Heart left ventricle (tissue), 16 donors: ENCODE measurements at regions not wholly inside any gene's neighbourhood (a gene's known extent, or its start where the extent isn't known, plus 50 kb on each side); places are given as distances from the start of the nearest gene placed in this dataset.
A peak's percentile ranks its signal among the peaks of the same experiment; 100 is the strongest.
"Not testable (repeated sequence)": the region's sequence is repeated elsewhere in the genome, so short reads cannot be mapped to it uniquely, and the experiment has no call there.

Experiments
- ATAC-seq, 4 donors: fragments of 200-7000 bp; cut with Tn5 transposase; one replicate each; pipeline ENCODE4 v1.9.1; 2020 to 2022; ENCODE audit warnings: moderate library complexity in 4 of 4, mild to moderate bottlenecking in 3 of 4, moderate number of reproducible peaks in 1 of 4
- DNase-seq, 5 donors: peaks; one replicate each; pipeline ENCODE4 v3.0.0-alpha.2; 2020
- H3K27ac ChIP-seq, 12 donors: fragments of 200-600 bp; sonication (generic) in 4 of 12; one replicate each; pipeline versions ENCODE4 v1.5.0 to v1.8.0; 2016 to 2022; ENCODE audit warnings: mild to moderate bottlenecking in 2 of 12
- H3K27me3 ChIP-seq, 9 donors: fragments of 200-600 bp; sonication (generic) in 2 of 9; one replicate each; pipeline versions ENCODE4 v1.5.1 to v1.8.0; 2016 to 2022; ENCODE audit warnings: mild to moderate bottlenecking in 3 of 9
- H3K36me3 ChIP-seq, 9 donors: fragments of 200-600 bp; sonication (generic) in 2 of 9; one replicate each; pipeline versions ENCODE4 v1.5.0 to v1.8.0; 2018 to 2022; ENCODE audit warnings: mild to moderate bottlenecking in 2 of 9
- H3K4me1 ChIP-seq, 12 donors: fragments of 200-600 bp; sonication (generic) in 4 of 12; one replicate each; pipeline versions ENCODE4 v1.5.0 to v1.8.0; 2016 to 2022; ENCODE audit warnings: mild to moderate bottlenecking in 3 of 12
- H3K4me3 ChIP-seq, 12 donors: fragments of 200-600 bp; sonication (generic) in 4 of 12; one replicate each; pipeline versions ENCODE4 v1.5.0 to v1.8.0; 2017 to 2022; ENCODE audit warnings: mild to moderate bottlenecking in 9 of 12, moderate library complexity in 4 of 12
- H3K9me3 ChIP-seq, 12 donors: fragments of 200-600 bp; sonication (generic) in 4 of 12; one replicate each; pipeline versions ENCODE4 v1.5.0 to v1.8.0; 2016 to 2022; ENCODE audit warnings: mild to moderate bottlenecking in 1 of 12
- CTCF ChIP-seq, 12 donors: fragments of 200-600 bp; sonication (generic) in 4 of 12; IDR thresholded peaks; one replicate each; pipeline versions ENCODE4 v1.5.0 to v1.8.0; 2018 to 2022; ENCODE audit warnings: antibody characterized with exemption in 12 of 12, mild to moderate bottlenecking in 5 of 12
- POLR2A ChIP-seq, 2 donors: fragments of 450-650 bp; IDR thresholded peaks; one replicate each; pipeline ENCODE4 v1.6.1; 2017; ENCODE audit warnings: antibody characterized with exemption in 2 of 2, mild to moderate bottlenecking in 2 of 2, moderate library complexity in 2 of 2
- WGBS, 4 donors: extraction: QIAGEN DNeasy Blood & Tissue Kit in 2 of 4; methylation state at CpG; one replicate each; pipeline versions ENCODE4 v1.1.5 to v1.1.7; 2013 to 2018; 5-methylcytosine and 5-hydroxymethylcytosine counted together
- intact Hi-C, 10 donors: fragments of 100-400 bp; cut with DNase I; formaldehyde crosslinking; loops; one replicate each; pipeline versions ENCODE4 v1.11.1 to v1.14.2; 2022
- donor health status: ischemic (EF 13 %, LVEDD 7.1; RV severe dilation, severe dysfunction).
- donor health status: healthy with polysubstance abuse.
- donor health status: DM: no; HTN: yes; CAD: no.
- donor health status: DM: no; HTN: no; CAD: no.
- donor health status: ischemic (EF 25% LVEDD 6.9; RV normal size, moderate dysfunction).
- donor health status: ischemic (EF 25% LVEDD 5.7; RV mildly dilated, moderate dysfunction).
- donor health status: healthy.
- donor health status: DM: yes; HTN: yes; CAD: no.
- donor health status: ischemic (EF 35%, LVEDD 5.7; RV mildly dilated, moderate dysfunction).
- donor health status: nonischemic (EF 11% LVEDD 7.7; RV severe dilation, severe dysfunction).
- donor health status: DM: yes; HTN: yes; CAD: no.
- donor health status: PGD.
- donor health status: ischemic (EF 29% LVEDD 5.4; RV normal size, mild dysfunction).
- donor health status: nonischemic (EF 23%, LVEDD 6.1; RV moderate dilation, normal function).

- H3K4me3 ChIP-seq, result no peak overlapping the region
- H3K27ac ChIP-seq, result no peak overlapping the region
- peaks cover 0 to 86% (median 59%) of the 10 kb centered on the region in 12 donors for H3K9me3 ChIP-seq
- DNase-seq, result no peak
- WGBS, 4 donors, result 45 to 57% (median 50%) methylated on average over 3 of the region's 3 CpGs
- no peak for ATAC-seq
- H3K27me3 ChIP-seq, result no peaks in the 10 kb centered on the region
- TF ChIP-seq CTCF (IDR thresholded peaks at IDR 0.05), result no peak
- no peak for TF ChIP-seq POLR2A (IDR thresholded peaks at IDR 0.05)
- intact Hi-C loops, result no loop called here
- H3K36me3 ChIP-seq, result no peaks in the 10 kb centered on the region
- H3K4me1 ChIP-seq, result no peaks in the 10 kb centered on the region
Observed at GRCh38 chr2:31694444-31694843, 113.7 kb upstream of the SRD5A2 start.

- H3K36me3 ChIP-seq, result no peaks in the 10 kb centered on the region
- peaks cover 0 to 86% (median 57%) of the 10 kb centered on the region in 12 donors for H3K9me3 ChIP-seq
- WGBS, 4 donors, result 64 to 83% (median 79%) methylated on average over 3 of the region's 3 CpGs
- DNase-seq (no peak), ATAC-seq (no peak)
- no peak for TF ChIP-seq POLR2A (IDR thresholded peaks at IDR 0.05)
- TF ChIP-seq CTCF (IDR thresholded peaks at IDR 0.05), result no peak
- no peak overlapping the region for H3K27ac ChIP-seq
- H3K4me1 ChIP-seq, result no peaks in the 10 kb centered on the region
- no peak overlapping the region for H3K4me3 ChIP-seq
- no peaks in the 10 kb centered on the region for H3K27me3 ChIP-seq
- intact Hi-C loops, result no loop called here
Observed at GRCh38 chr2:31693882-31694281, 113.1 kb upstream of the SRD5A2 start.

GRCh38 chr2:31688282-31688681 is 107.5 kb upstream of the SRD5A2 start:
- H3K4me1 ChIP-seq, result no peaks in the 10 kb centered on the region
- H3K4me3 ChIP-seq, result no peak overlapping the region
- intact Hi-C loops, result no loop called here
- no peak for TF ChIP-seq POLR2A (IDR thresholded peaks at IDR 0.05)
- peak in 10 of 12 donors; percentile 8 to 49 (median 30) for TF ChIP-seq CTCF (IDR thresholded peaks at IDR 0.05)
- H3K36me3 ChIP-seq, result no peaks in the 10 kb centered on the region
- ATAC-seq (no peak), DNase-seq (no peak)
- H3K27ac ChIP-seq, result no peak overlapping the region
- peaks cover 0 to 56% (median 36%) of the 10 kb centered on the region in 12 donors for H3K9me3 ChIP-seq
- no peaks in the 10 kb centered on the region for H3K27me3 ChIP-seq
- WGBS, 4 donors, result 37 to 52% (median 39%) methylated on average over 4 of the region's 4 CpGs

GRCh38 chr2:31683506-31683905 is 102.8 kb upstream of the SRD5A2 start:
- H3K27me3 ChIP-seq, H3K4me1 ChIP-seq, H3K4me3 ChIP-seq, H3K27ac ChIP-seq, H3K36me3 ChIP-seq, ATAC-seq, intact Hi-C loops, DNase-seq: not testable (repeated sequence)
- WGBS, 4 donors, result 40 to 70% (median 49%) methylated on average over 2 to 4 of the region's 4 CpGs
- peaks cover 0 to 42% (median 12%) of the 10 kb centered on the region in 12 donors for H3K9me3 ChIP-seq

- TF ChIP-seq POLR2A (IDR thresholded peaks at IDR 0.05), result no peak
- TF ChIP-seq CTCF (IDR thresholded peaks at IDR 0.05), result no peak
- 49 to 100% (median 53%) methylated on average over 1 to 3 of the region's 3 CpGs for WGBS, 4 donors
- Histone ChIP-seq H3K4me3 (no peak overlapping the region), H3K9me3 (peaks cover 0 to 77% (median 24%) of the 10 kb centered on the region in 12 donors), H3K27me3 (no peaks in the 10 kb centered on the region), H3K4me1 (no peaks in the 10 kb centered on the region), H3K36me3 (no peaks in the 10 kb centered on the region), H3K27ac (no peak overlapping the region)
- intact Hi-C loops, result no loop called here
- ATAC-seq (no peak), DNase-seq (no peak)
Observed at GRCh38 chr2:31675485-31675901, 94.8 kb upstream of the SRD5A2 start.
